Stimulated activated CD4-positive, alpha-beta T cell treated with anti-CD3 and anti-CD28 coated beads, Interleukin-4, amount 100 ng/mL, for 1 hour (primary cell): ENCODE measurements at regions not wholly inside any gene's neighbourhood (a gene's known extent, or its start where the extent isn't known, plus 50 kb on each side); places are given as distances from the start of the nearest gene placed in this dataset.

ENCODE experiments used
- DNase-seq: peaks from one replicate; pipeline ENCODE4 v3.0.0-alpha.2; 2020

- no peak for DNase-seq
Observed at GRCh38 chr10:107453561-107453960, 289.1 kb upstream of the SORCS1 start.

- no peak for DNase-seq
Observed at GRCh38 chr10:107451047-107451446, 286.5 kb upstream of the SORCS1 start.

GRCh38 chr10:107450056-107450455 is 285.6 kb upstream of the SORCS1 start:
- no peak for DNase-seq

- no peak for DNase-seq
Observed at GRCh38 chr10:107444443-107444842, 279.9 kb upstream of the SORCS1 start.

- no peak for DNase-seq
Observed at GRCh38 chr10:107443813-107444212, 279.3 kb upstream of the SORCS1 start.

- DNase-seq, result no peak
Observed at GRCh38 chr10:107443326-107443725, 278.8 kb upstream of the SORCS1 start.

- no peak for DNase-seq
Observed at GRCh38 chr10:107442035-107442505, 277.6 kb upstream of the SORCS1 start.

GRCh38 chr10:107440741-107441140 is 276.2 kb upstream of the SORCS1 start:
- DNase-seq, result no peak

GRCh38 chr10:107437921-107438320 is 273.4 kb upstream of the SORCS1 start:
- DNase-seq, result no peak

GRCh38 chr10:107436568-107436967 is 272.1 kb upstream of the SORCS1 start:
- no peak for DNase-seq

GRCh38 chr10:107434854-107435253 is 270.3 kb upstream of the SORCS1 start:
- no peak for DNase-seq

- DNase-seq, result no peak
Observed at GRCh38 chr10:107434201-107434600, 269.7 kb upstream of the SORCS1 start.

- no peak for DNase-seq
Observed at GRCh38 chr10:107433605-107434004, 269.1 kb upstream of the SORCS1 start.

GRCh38 chr10:107430446-107430845 is 265.9 kb upstream of the SORCS1 start:
- DNase-seq, result no peak

- no peak for DNase-seq
Observed at GRCh38 chr10:107427016-107427415, 262.5 kb upstream of the SORCS1 start.

GRCh38 chr10:107425931-107426553 is 261.5 kb upstream of the SORCS1 start:
- DNase-seq, result no peak

- DNase-seq, result no peak
Observed at GRCh38 chr10:107424628-107425027, 260.1 kb upstream of the SORCS1 start.

- DNase-seq, result no peak
Observed at GRCh38 chr10:107423903-107424302, 259.4 kb upstream of the SORCS1 start.

- no peak for DNase-seq
Observed at GRCh38 chr10:107422681-107423080, 258.2 kb upstream of the SORCS1 start.

GRCh38 chr10:107420196-107420595 is 255.7 kb upstream of the SORCS1 start:
- DNase-seq, result no peak

- no peak for DNase-seq
Observed at GRCh38 chr10:107418085-107418806, 253.7 kb upstream of the SORCS1 start.

GRCh38 chr10:107417446-107417845 is 252.9 kb upstream of the SORCS1 start:
- no peak for DNase-seq

GRCh38 chr10:107415446-107415845 is 250.9 kb upstream of the SORCS1 start:
- DNase-seq, result no peak

- no peak for DNase-seq
Observed at GRCh38 chr10:107413971-107414370, 249.5 kb upstream of the SORCS1 start.

GRCh38 chr10:107409522-107409921 is 245.0 kb upstream of the SORCS1 start:
- no peak for DNase-seq
